ENCODE measurements at regions not wholly inside any gene's neighbourhood (a gene's known extent, or its start where the extent isn't known, plus 50 kb on each side); places are given as distances from the start of the nearest gene placed in this dataset.

GRCh38 chr5:58074222-58074621 lies 385.7 kb downstream of the PLK2 start:
- TF ChIP-seq CTCF (IDR thresholded peaks at IDR 0.05) (no peak), POLR2A (IDR thresholded peaks at IDR 0.05) (no peak)

All from ovary (tissue), 3 donors.